ENCODE measurements at regions not wholly inside any gene's neighbourhood (a gene's known extent, or its start where the extent isn't known, plus 50 kb on each side); places are given as distances from the start of the nearest gene placed in this dataset.
"Not testable (repeated sequence)": the region's sequence is repeated elsewhere in the genome, so short reads cannot be mapped to it uniquely, and the experiment has no call there.

DNA sequence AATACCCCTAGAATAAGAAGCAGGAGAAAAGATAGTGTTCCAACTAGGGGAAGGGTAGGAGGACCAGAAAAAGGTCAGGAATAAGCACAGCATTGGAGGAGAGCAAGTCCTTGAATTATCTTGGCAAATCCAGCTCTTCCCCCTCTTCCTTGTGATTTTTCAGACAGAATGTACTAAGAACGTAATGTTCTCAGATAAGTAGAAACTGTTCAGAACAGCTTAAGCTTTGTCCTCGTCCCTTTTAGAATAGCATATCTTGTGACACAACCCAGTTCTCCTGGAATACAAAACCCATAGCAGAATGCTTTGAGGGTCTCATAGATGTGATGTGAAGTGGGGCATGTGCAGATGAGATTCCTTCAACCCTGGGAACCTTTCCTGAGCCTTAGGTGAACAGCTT, 97.4 kb downstream of the EMB start:
- no peak for DNase-seq
- H3K4me1 Mint-ChIP-seq (ENCODE audit: low read depth) = no peaks in the 10 kb centered on the region
- no peaks in the 10 kb centered on the region for H3K27me3 Mint-ChIP-seq (ENCODE audit: low read depth)
- no peaks in the 10 kb centered on the region for H3K36me3 Mint-ChIP-seq (ENCODE audit: low read depth)
- peaks cover 3% of the 10 kb centered on the region for H3K9me3 Mint-ChIP-seq
- intact Hi-C loops (cut with micrococcal nuclease) = no loop called here
- H3K27ac Mint-ChIP-seq = no peak overlapping the region
- CTCF ChIA-PET = interaction anchor here (0.6 to 1.4 kb wide), 2 partner anchors 15 to 171 kb away, joined by 3 to 4 read pairs; no protein-coding TSS in a partner anchor
- H3K4me3 Mint-ChIP-seq = no peak overlapping the region

DNA sequence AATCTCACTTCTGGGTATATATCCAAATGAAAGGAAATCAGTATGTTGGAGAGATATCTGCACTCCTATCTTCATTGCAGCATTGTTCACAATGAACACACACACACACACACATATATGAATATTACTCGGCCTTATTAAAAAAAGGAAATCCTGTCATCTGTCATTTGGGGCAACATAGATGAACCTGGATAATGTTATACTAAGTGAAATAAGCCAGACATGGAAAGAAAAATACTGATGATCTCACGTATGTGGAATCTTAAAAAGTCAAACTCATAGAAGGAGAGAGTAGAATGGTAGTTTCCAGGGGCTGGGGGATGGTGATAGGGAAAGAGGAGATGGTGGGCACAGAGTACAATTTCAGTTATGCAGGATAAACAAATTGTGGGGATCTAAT, 100.3 kb downstream of the EMB start:
- no peak for DNase-seq
- peaks cover under 1% of the 10 kb centered on the region for H3K9me3 Mint-ChIP-seq
- intact Hi-C loops (cut with micrococcal nuclease) = no loop called here
- H3K27ac Mint-ChIP-seq = no peak overlapping the region
- no peaks in the 10 kb centered on the region for H3K36me3 Mint-ChIP-seq (ENCODE audit: low read depth)
- no peaks in the 10 kb centered on the region for H3K27me3 Mint-ChIP-seq (ENCODE audit: low read depth)
- no peaks in the 10 kb centered on the region for H3K4me1 Mint-ChIP-seq (ENCODE audit: low read depth)
- H3K4me3 Mint-ChIP-seq = no peak overlapping the region
- CTCF ChIA-PET = no interaction called here

DNA sequence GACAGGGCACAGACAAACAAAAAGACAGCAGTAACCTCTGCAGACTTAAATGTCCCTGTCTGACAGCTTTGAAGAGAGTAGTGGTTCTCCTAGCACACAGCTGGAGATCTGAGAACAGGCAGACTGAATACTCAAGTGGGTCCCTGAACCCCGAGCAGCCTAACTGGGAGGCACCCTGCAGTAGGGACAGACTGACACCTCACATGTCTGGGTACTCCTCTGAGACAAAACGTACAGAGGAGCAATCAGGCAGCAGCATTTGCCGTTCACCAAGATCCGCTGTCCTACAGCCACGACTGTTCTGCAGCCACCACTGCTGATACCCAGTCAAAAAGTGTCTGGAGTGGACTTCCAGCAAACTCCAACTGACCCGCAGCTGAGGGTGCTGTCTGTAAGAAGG, 110.5 kb downstream of the EMB start:
- CTCF ChIA-PET; H3K27me3 Mint-ChIP-seq (ENCODE audit: low read depth); DNase-seq; H3K4me3 Mint-ChIP-seq; H3K27ac Mint-ChIP-seq; H3K4me1 Mint-ChIP-seq (ENCODE audit: low read depth); intact Hi-C loops (cut with micrococcal nuclease): not testable (repeated sequence)
- peaks cover 14% of the 10 kb centered on the region for H3K9me3 Mint-ChIP-seq
- H3K36me3 Mint-ChIP-seq (ENCODE audit: low read depth) = peaks cover 16% of the 10 kb centered on the region

DNA sequence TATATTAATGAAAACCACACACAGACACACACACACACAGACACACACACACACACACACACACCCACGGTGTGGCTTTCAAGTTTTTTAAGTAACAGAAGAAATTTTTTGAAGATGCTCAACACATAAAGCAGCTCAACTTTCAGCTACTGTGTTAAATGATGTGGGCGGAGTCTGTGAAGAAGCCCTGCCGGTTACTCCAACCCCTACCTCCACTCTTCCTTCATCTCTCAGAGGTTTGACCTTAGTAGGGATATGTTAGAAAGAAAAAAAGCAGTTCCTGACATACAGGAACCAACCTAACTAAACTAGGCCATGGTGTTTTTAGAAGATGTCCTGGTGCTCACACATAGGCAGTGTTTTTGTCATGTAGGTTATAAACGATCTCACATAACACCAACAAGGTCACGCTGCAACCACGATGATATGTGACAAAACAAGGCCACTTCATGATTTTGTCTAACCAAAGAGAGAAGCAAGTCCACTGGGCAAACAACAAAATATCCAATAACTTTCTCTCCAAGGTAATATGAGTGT, 112.8 kb downstream of the EMB start:
- no peak for DNase-seq
- intact Hi-C loops (cut with micrococcal nuclease) = no loop called here
- peaks cover 10% of the 10 kb centered on the region for H3K9me3 Mint-ChIP-seq
- peaks cover 10% of the 10 kb centered on the region for H3K36me3 Mint-ChIP-seq (ENCODE audit: low read depth)
- H3K4me1 Mint-ChIP-seq (ENCODE audit: low read depth) = peaks cover 6% of the 10 kb centered on the region
- CTCF ChIA-PET = interaction anchor here (0.7 kb wide), 1 partner anchor 15 kb away, joined by 4 read pairs; no protein-coding TSS in a partner anchor
- H3K27me3 Mint-ChIP-seq (ENCODE audit: low read depth) = no peaks in the 10 kb centered on the region
- H3K4me3 Mint-ChIP-seq = no peak overlapping the region
- no peak overlapping the region for H3K27ac Mint-ChIP-seq

DNA sequence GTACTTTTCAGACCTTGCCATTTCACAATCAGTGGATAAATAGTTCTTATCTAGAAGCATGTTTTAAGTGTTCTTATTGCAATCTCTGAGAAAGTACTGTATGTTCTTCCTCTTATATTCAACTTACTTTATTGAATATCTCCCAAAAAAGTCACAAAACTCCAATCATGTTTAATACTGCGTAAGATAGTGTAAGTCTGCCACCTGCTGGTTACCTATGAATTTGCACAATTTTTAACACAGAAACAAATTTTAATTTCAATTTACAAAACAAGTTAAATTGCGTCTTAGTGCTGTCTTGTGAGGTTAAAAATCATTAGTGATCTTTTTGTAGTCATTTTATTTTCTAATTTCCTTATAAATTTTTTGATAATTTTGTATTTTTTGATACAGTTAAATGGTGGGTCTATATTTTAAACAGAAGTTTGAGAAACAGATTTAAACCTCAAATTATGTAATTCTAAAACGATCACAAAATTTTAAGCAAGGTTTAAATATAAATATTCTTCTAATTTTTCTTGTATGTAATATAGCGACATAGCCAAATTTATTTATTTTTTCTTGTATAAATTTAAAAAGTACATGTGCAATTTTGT, 115.8 kb downstream of the EMB start:
- CTCF ChIA-PET = interaction anchor here (1.0 to 1.3 kb wide), 2 partner anchors 22 to 125 kb away, joined by 3 to 4 read pairs; no protein-coding TSS in a partner anchor
- no peak overlapping the region for H3K4me3 Mint-ChIP-seq

DNA sequence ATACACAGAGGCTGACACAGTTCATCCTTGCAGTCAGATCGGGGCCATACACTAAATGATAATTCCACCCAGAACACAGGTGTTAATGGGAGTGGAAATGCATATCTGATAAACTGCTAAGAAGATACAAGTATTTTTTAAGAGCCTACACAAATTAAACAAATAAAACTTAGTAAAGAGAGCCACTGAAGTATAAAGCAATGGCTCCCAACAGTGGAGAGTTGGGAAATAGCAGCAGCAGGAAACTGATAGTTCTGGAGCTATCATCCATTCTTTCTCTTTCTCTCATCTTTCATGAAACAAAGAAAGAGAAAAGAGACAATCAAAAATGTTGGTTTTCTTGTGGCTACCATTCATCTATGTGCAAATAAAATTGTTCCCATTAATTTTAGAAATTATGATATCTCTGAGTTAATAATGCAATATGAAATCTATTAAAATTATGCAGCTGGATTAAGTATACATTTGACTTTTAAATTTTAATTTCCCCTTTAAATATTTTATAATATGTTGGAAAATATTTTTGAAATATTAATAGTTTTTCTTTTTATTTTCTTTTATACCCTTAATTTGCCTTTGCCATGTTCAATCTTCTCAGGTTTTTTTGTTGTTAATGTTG, 120.8 kb downstream of the EMB start:
- Mint-ChIP-seq H3K27ac (no peak overlapping the region), H3K4me3 (no peak overlapping the region), H3K9me3 (no peaks in the 10 kb centered on the region), H3K27me3 (ENCODE audit: low read depth) (no peaks in the 10 kb centered on the region), H3K36me3 (ENCODE audit: low read depth) (no peaks in the 10 kb centered on the region), H3K4me1 (ENCODE audit: low read depth) (no peaks in the 10 kb centered on the region)
- CTCF ChIA-PET = no interaction called here
- intact Hi-C loops (cut with micrococcal nuclease) = no loop called here
- DNase-seq = no peak

More for the DNA sequence above, 115.8 kb downstream of the EMB start:
- intact Hi-C loops (cut with micrococcal nuclease) = loop anchor here (2.0 kb wide), 1 partner anchor 425 kb away; no protein-coding TSS in a partner anchor
- Mint-ChIP-seq H3K9me3 (no peaks in the 10 kb centered on the region), H3K27ac (no peak overlapping the region), H3K4me1 (ENCODE audit: low read depth) (peaks cover 6% of the 10 kb centered on the region), H3K27me3 (ENCODE audit: low read depth) (no peaks in the 10 kb centered on the region), H3K36me3 (ENCODE audit: low read depth) (peaks cover 4% of the 10 kb centered on the region)
- DNase-seq = no peak

DNA sequence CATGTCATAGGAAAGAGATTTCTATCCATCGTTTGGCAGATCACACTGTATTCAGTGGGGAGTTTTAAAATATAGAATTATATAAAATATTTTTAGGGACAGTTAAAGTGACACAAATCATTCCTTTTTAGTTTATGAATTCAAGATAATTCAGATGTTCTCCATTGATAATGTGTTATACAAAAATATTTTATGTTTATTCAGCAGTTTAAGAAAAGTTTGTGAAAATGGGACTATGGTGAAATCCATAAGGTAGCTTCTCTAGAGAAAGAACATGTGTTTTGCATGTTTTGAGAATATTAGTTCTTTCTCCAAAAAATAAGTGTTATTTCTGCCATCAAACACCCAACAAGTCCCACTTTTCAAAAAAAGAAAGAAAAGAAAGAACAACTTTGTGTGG, 122.9 kb downstream of the EMB start:
- no peak for DNase-seq
- intact Hi-C loops (cut with micrococcal nuclease) = no loop called here
- H3K27ac Mint-ChIP-seq = no peak overlapping the region
- no peak overlapping the region for H3K4me3 Mint-ChIP-seq
- H3K4me1 Mint-ChIP-seq (ENCODE audit: low read depth) = no peaks in the 10 kb centered on the region
- H3K9me3 Mint-ChIP-seq = no peaks in the 10 kb centered on the region
- no peaks in the 10 kb centered on the region for H3K27me3 Mint-ChIP-seq (ENCODE audit: low read depth)
- CTCF ChIA-PET = no interaction called here
- H3K36me3 Mint-ChIP-seq (ENCODE audit: low read depth) = no peaks in the 10 kb centered on the region

DNA sequence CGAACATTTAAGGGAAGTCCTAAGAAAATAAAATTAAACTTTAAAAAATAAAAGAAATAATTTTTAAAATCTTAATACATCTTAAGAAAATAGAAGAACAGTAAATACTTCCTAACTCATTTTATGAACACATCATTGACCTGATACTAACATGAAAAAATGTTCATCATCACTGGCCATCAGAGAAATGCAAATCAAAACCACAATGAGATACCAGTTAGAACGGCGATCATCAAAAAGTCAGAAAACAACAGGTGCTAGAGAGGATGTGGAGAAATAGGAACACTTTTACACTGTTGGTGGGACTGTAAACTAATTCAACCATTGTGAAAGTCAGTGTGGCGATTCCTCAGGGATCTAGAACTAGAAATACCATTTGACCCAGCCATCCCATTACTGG, 134.6 kb downstream of the EMB start:
- CTCF ChIA-PET; DNase-seq; H3K4me3 Mint-ChIP-seq; H3K27ac Mint-ChIP-seq; H3K4me1 Mint-ChIP-seq (ENCODE audit: low read depth); intact Hi-C loops (cut with micrococcal nuclease); H3K27me3 Mint-ChIP-seq (ENCODE audit: low read depth); H3K36me3 Mint-ChIP-seq (ENCODE audit: low read depth): not testable (repeated sequence)
- H3K9me3 Mint-ChIP-seq = peaks cover 15% of the 10 kb centered on the region

DNA sequence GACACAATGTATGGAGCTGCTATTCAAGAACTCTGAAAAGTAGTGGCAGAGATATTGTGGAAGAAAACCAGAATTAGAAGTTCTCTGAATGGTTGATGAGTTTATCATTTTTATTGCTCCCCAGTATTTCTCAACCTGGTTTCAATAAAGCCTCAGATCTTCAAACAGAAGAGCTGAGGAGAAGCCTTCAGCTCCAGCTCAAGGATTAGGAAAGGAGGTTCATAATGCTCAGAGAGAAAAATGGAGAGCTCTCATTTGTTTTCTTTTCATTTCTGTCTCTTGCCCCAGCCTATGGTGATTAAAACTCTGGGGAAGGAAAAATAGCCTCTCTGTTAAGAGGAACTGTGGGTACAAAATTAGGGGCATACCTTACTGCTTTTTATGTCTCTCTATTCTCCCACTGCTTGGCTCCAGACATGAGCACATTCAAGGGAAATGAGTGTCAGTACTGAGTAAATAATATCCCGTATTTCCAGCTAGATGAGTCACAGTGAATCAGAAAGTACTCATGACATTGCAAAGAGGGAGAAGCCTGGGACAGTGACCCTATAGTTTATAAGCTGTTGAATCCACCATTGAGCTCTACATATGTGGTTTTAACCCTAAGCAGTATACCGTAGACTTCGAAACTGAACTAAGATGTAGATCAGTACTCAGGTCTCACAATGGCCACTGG, 138.1 kb downstream of the EMB start:
- CTCF ChIA-PET = interaction anchor here (1.3 kb wide), 1 partner anchor 23 kb away, joined by 4 read pairs; no protein-coding TSS in a partner anchor
- Mint-ChIP-seq H3K27me3 (ENCODE audit: low read depth) (peaks cover 2% of the 10 kb centered on the region), H3K9me3 (peaks cover 14% of the 10 kb centered on the region), H3K36me3 (ENCODE audit: low read depth) (peaks cover 6% of the 10 kb centered on the region), H3K4me1 (ENCODE audit: low read depth) (no peaks in the 10 kb centered on the region), H3K4me3 (no peak overlapping the region), H3K27ac (no peak overlapping the region)
- no peak for DNase-seq
- intact Hi-C loops (cut with micrococcal nuclease) = no loop called here

DNA sequence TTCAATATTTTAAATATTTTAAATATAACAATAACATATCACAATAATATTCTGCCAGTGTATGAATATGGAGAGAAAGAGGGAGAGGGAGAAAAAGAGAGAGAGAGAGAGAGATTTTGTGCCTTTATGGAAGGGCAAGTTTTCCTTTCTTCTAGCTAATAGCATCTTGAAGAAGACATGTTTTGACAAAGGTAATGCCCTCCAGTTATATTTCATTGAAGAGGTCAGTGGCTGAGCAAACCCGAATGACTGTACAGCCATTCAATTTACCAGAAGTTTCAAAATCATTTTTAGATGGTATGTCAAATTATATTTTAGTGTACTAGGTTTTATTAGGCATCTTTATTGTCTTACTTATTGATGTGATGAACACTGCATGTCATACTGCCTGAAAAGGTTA, 139.3 kb downstream of the EMB start:
- Mint-ChIP-seq H3K4me3 (no peak overlapping the region), H3K9me3 (peaks cover 7% of the 10 kb centered on the region), H3K27ac (no peak overlapping the region), H3K36me3 (ENCODE audit: low read depth) (peaks cover 7% of the 10 kb centered on the region), H3K27me3 (ENCODE audit: low read depth) (peaks cover 2% of the 10 kb centered on the region), H3K4me1 (ENCODE audit: low read depth) (no peaks in the 10 kb centered on the region)
- CTCF ChIA-PET = no interaction called here
- intact Hi-C loops (cut with micrococcal nuclease) = no loop called here
- no peak for DNase-seq

DNA sequence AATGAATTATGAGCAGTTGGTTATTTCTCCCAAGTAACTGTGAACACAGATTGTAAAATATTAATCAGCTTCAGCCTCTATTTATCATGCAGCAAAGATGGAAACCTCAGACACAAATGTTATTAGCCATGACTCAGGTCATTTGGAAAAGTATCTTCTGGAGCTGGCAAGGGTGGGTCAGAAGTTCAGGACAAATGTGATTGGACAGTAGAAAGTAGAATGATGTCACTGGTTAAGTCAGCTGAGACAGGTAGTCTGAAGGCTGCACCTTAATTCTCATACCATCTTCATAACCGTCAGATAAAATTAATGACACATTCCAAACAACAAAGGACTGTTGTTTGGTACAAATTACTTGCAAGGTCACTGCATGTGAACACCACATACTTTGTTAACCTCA, 140.2 kb downstream of the EMB start:
- Mint-ChIP-seq H3K27ac (no peak overlapping the region), H3K4me3 (no peak overlapping the region), H3K36me3 (ENCODE audit: low read depth) (peaks cover 7% of the 10 kb centered on the region), H3K9me3 (peaks cover 9% of the 10 kb centered on the region), H3K4me1 (ENCODE audit: low read depth) (no peaks in the 10 kb centered on the region), H3K27me3 (ENCODE audit: low read depth) (peaks cover 2% of the 10 kb centered on the region)
- intact Hi-C loops (cut with micrococcal nuclease) = no loop called here
- no peak for DNase-seq
- CTCF ChIA-PET = no interaction called here

DNA sequence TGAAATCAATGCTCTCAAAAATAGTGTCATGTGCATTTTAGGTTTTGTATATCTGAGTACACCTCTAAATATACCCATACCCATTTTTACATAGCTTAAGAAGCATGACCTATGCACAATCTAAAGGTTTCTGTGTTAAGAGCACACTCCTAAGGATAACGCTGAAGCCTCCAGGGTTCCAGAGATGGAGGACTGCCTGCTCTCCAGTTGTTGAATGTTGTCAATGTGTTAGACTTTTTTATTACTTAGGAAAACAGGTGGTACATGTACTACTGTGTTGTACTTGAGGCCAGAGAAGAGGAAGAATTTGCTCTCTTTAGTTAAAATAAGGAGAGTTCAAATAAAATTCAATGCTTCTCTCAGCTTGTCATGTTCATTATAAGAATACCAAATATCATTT, 141.2 kb downstream of the EMB start:
- CTCF ChIA-PET = no interaction called here
- intact Hi-C loops (cut with micrococcal nuclease) = no loop called here
- peaks cover 2% of the 10 kb centered on the region for H3K27me3 Mint-ChIP-seq (ENCODE audit: low read depth)
- no peak overlapping the region for H3K27ac Mint-ChIP-seq
- DNase-seq = no peak
- H3K36me3 Mint-ChIP-seq (ENCODE audit: low read depth) = peaks cover 9% of the 10 kb centered on the region
- no peak overlapping the region for H3K4me3 Mint-ChIP-seq
- no peaks in the 10 kb centered on the region for H3K4me1 Mint-ChIP-seq (ENCODE audit: low read depth)
- H3K9me3 Mint-ChIP-seq = peaks cover 13% of the 10 kb centered on the region

All from activated naive CD4-positive, alpha-beta T cell treated with anti-CD3 and anti-CD28 coated beads for 36 hours (primary cell).